ENCODE measurements at regions not wholly inside any gene's neighbourhood (a gene's known extent, or its start where the extent isn't known, plus 50 kb on each side); places are given as distances from the start of the nearest gene placed in this dataset.
"Not testable (repeated sequence)": the region's sequence is repeated elsewhere in the genome, so short reads cannot be mapped to it uniquely, and the experiment has no call there.

GRCh38 chr17:72379516-72379915 lies 258.7 kb downstream of the SOX9 start:
- H3K27ac ChIP-seq (ENCODE audit: low read depth, low read length) = no peak overlapping the region
- H3K4me1 ChIP-seq (ENCODE audit: control insufficient read depth in 3 of 3, insufficient read depth in 3 of 3, low read length in 3 of 3) = peaks cover 0 to 2% (median 2%) of the 10 kb centered on the region in 3 donors
- no peak overlapping the region for H3K4me3 ChIP-seq (ENCODE audit: low read length in 3 of 3)
- H3K36me3 ChIP-seq (ENCODE audit: control insufficient read depth in 3 of 3, insufficient read depth in 3 of 3, low read length in 3 of 3) = no peaks in the 10 kb centered on the region
- no peaks in the 10 kb centered on the region for H3K27me3 ChIP-seq (ENCODE audit: control insufficient read depth in 3 of 3, insufficient read depth in 3 of 3, low read length in 3 of 3)
- no peaks in the 10 kb centered on the region for H3K9me3 ChIP-seq (ENCODE audit: control insufficient read depth in 3 of 3, low read length in 3 of 3)
- no peak overlapping the region for H3K9ac ChIP-seq (ENCODE audit: low read depth in 1 of 3, low read length in 3 of 3)

- Histone ChIP-seq H3K9ac (ENCODE audit: low read depth in 1 of 3, low read length in 3 of 3) (no peak overlapping the region), H3K4me1 (ENCODE audit: control insufficient read depth in 3 of 3, insufficient read depth in 3 of 3, low read length in 3 of 3) (peaks cover 0 to 2% (median 0%) of the 10 kb centered on the region in 3 donors), H3K4me3 (ENCODE audit: low read length in 3 of 3) (no peak overlapping the region), H3K27me3 (ENCODE audit: control insufficient read depth in 3 of 3, insufficient read depth in 3 of 3, low read length in 3 of 3) (no peaks in the 10 kb centered on the region), H3K9me3 (ENCODE audit: control insufficient read depth in 3 of 3, low read length in 3 of 3) (no peaks in the 10 kb centered on the region), H3K27ac (ENCODE audit: low read depth, low read length) (no peak overlapping the region), H3K36me3 (ENCODE audit: control insufficient read depth in 3 of 3, insufficient read depth in 3 of 3, low read length in 3 of 3) (no peaks in the 10 kb centered on the region)
These were observed 259.3 kb downstream of the SOX9 start for GRCh38 chr17:72380120-72380519.

GRCh38 chr17:72380737-72381136 lies 259.9 kb downstream of the SOX9 start:
- Histone ChIP-seq H3K4me1 (ENCODE audit: control insufficient read depth in 3 of 3, insufficient read depth in 3 of 3, low read length in 3 of 3) (peaks cover 0 to 2% (median 0%) of the 10 kb centered on the region in 3 donors), H3K4me3 (ENCODE audit: low read length in 3 of 3) (no peak overlapping the region), H3K9ac (ENCODE audit: low read depth in 1 of 3, low read length in 3 of 3) (no peak overlapping the region), H3K27me3 (ENCODE audit: control insufficient read depth in 3 of 3, insufficient read depth in 3 of 3, low read length in 3 of 3) (no peaks in the 10 kb centered on the region), H3K36me3 (ENCODE audit: control insufficient read depth in 3 of 3, insufficient read depth in 3 of 3, low read length in 3 of 3) (no peaks in the 10 kb centered on the region), H3K27ac (ENCODE audit: low read depth, low read length) (no peak overlapping the region), H3K9me3 (ENCODE audit: control insufficient read depth in 3 of 3, low read length in 3 of 3) (no peaks in the 10 kb centered on the region)

GRCh38 chr17:72381597-72382397 lies 261.0 kb downstream of the SOX9 start:
- Histone ChIP-seq H3K27me3 (ENCODE audit: control insufficient read depth in 3 of 3, insufficient read depth in 3 of 3, low read length in 3 of 3) (no peaks in the 10 kb centered on the region), H3K4me1 (ENCODE audit: control insufficient read depth in 3 of 3, insufficient read depth in 3 of 3, low read length in 3 of 3) (peaks cover 0 to 2% (median 0%) of the 10 kb centered on the region in 3 donors), H3K36me3 (ENCODE audit: control insufficient read depth in 3 of 3, insufficient read depth in 3 of 3, low read length in 3 of 3) (no peaks in the 10 kb centered on the region), H3K9me3 (ENCODE audit: control insufficient read depth in 3 of 3, low read length in 3 of 3) (no peaks in the 10 kb centered on the region), H3K4me3 (ENCODE audit: low read length in 3 of 3) (no peak overlapping the region), H3K27ac (ENCODE audit: low read depth, low read length) (no peak overlapping the region), H3K9ac (ENCODE audit: low read depth in 1 of 3, low read length in 3 of 3) (no peak overlapping the region)

- H3K27ac ChIP-seq (ENCODE audit: low read depth, low read length) = no peak overlapping the region
- no peaks in the 10 kb centered on the region for H3K27me3 ChIP-seq (ENCODE audit: control insufficient read depth in 3 of 3, insufficient read depth in 3 of 3, low read length in 3 of 3)
- no peak overlapping the region for H3K4me3 ChIP-seq (ENCODE audit: low read length in 3 of 3)
- H3K9ac ChIP-seq (ENCODE audit: low read depth in 1 of 3, low read length in 3 of 3) = no peak overlapping the region
- H3K4me1 ChIP-seq (ENCODE audit: control insufficient read depth in 3 of 3, insufficient read depth in 3 of 3, low read length in 3 of 3) = no peaks in the 10 kb centered on the region
- no peaks in the 10 kb centered on the region for H3K9me3 ChIP-seq (ENCODE audit: control insufficient read depth in 3 of 3, low read length in 3 of 3)
- H3K36me3 ChIP-seq (ENCODE audit: control insufficient read depth in 3 of 3, insufficient read depth in 3 of 3, low read length in 3 of 3) = no peaks in the 10 kb centered on the region
These were observed 262.3 kb downstream of the SOX9 start for GRCh38 chr17:72382971-72383722.

GRCh38 chr17:72385475-72385874 lies 264.7 kb downstream of the SOX9 start:
- H3K9me3 ChIP-seq (ENCODE audit: control insufficient read depth in 3 of 3, low read length in 3 of 3) = no peaks in the 10 kb centered on the region
- no peak overlapping the region for H3K27ac ChIP-seq (ENCODE audit: low read depth, low read length)
- H3K27me3 ChIP-seq (ENCODE audit: control insufficient read depth in 3 of 3, insufficient read depth in 3 of 3, low read length in 3 of 3) = no peaks in the 10 kb centered on the region
- no peak overlapping the region for H3K4me3 ChIP-seq (ENCODE audit: low read length in 3 of 3)
- no peaks in the 10 kb centered on the region for H3K4me1 ChIP-seq (ENCODE audit: control insufficient read depth in 3 of 3, insufficient read depth in 3 of 3, low read length in 3 of 3)
- no peak overlapping the region for H3K9ac ChIP-seq (ENCODE audit: low read depth in 1 of 3, low read length in 3 of 3)
- no peaks in the 10 kb centered on the region for H3K36me3 ChIP-seq (ENCODE audit: control insufficient read depth in 3 of 3, insufficient read depth in 3 of 3, low read length in 3 of 3)

GRCh38 chr17:72386173-72386572 lies 265.4 kb downstream of the SOX9 start:
- not testable (repeated sequence) for H3K9me3 ChIP-seq (ENCODE audit: control insufficient read depth in 3 of 3, low read length in 3 of 3); H3K9ac ChIP-seq (ENCODE audit: low read depth in 1 of 3, low read length in 3 of 3); H3K4me3 ChIP-seq (ENCODE audit: low read length in 3 of 3); H3K27me3 ChIP-seq (ENCODE audit: control insufficient read depth in 3 of 3, insufficient read depth in 3 of 3, low read length in 3 of 3); H3K27ac ChIP-seq (ENCODE audit: low read depth, low read length); H3K4me1 ChIP-seq (ENCODE audit: control insufficient read depth in 3 of 3, insufficient read depth in 3 of 3, low read length in 3 of 3); H3K36me3 ChIP-seq (ENCODE audit: control insufficient read depth in 3 of 3, insufficient read depth in 3 of 3, low read length in 3 of 3)

- no peaks in the 10 kb centered on the region for H3K9me3 ChIP-seq (ENCODE audit: control insufficient read depth in 3 of 3, low read length in 3 of 3)
- H3K4me1 ChIP-seq (ENCODE audit: control insufficient read depth in 3 of 3, insufficient read depth in 3 of 3, low read length in 3 of 3) = no peaks in the 10 kb centered on the region
- no peak overlapping the region for H3K4me3 ChIP-seq (ENCODE audit: low read length in 3 of 3)
- peaks cover 0 to under 1% (median 0%) of the 10 kb centered on the region in 3 donors for H3K27me3 ChIP-seq (ENCODE audit: control insufficient read depth in 3 of 3, insufficient read depth in 3 of 3, low read length in 3 of 3)
- no peak overlapping the region for H3K9ac ChIP-seq (ENCODE audit: low read depth in 1 of 3, low read length in 3 of 3)
- H3K27ac ChIP-seq (ENCODE audit: low read depth, low read length) = no peak overlapping the region
- H3K36me3 ChIP-seq (ENCODE audit: control insufficient read depth in 3 of 3, insufficient read depth in 3 of 3, low read length in 3 of 3) = no peaks in the 10 kb centered on the region
These were observed 265.9 kb downstream of the SOX9 start for GRCh38 chr17:72386619-72387237.

GRCh38 chr17:72387487-72387886 lies 266.7 kb downstream of the SOX9 start:
- H3K4me3 ChIP-seq (ENCODE audit: low read length in 3 of 3) = no peak overlapping the region
- no peaks in the 10 kb centered on the region for H3K36me3 ChIP-seq (ENCODE audit: control insufficient read depth in 3 of 3, insufficient read depth in 3 of 3, low read length in 3 of 3)
- H3K27ac ChIP-seq (ENCODE audit: low read depth, low read length) = no peak overlapping the region
- no peaks in the 10 kb centered on the region for H3K9me3 ChIP-seq (ENCODE audit: control insufficient read depth in 3 of 3, low read length in 3 of 3)
- H3K27me3 ChIP-seq (ENCODE audit: control insufficient read depth in 3 of 3, insufficient read depth in 3 of 3, low read length in 3 of 3) = peaks cover 0 to 2% (median 2%) of the 10 kb centered on the region in 3 donors
- H3K4me1 ChIP-seq (ENCODE audit: control insufficient read depth in 3 of 3, insufficient read depth in 3 of 3, low read length in 3 of 3) = no peaks in the 10 kb centered on the region
- H3K9ac ChIP-seq (ENCODE audit: low read depth in 1 of 3, low read length in 3 of 3) = no peak overlapping the region

GRCh38 chr17:72387969-72388368 lies 267.1 kb downstream of the SOX9 start:
- Histone ChIP-seq H3K27ac (ENCODE audit: low read depth, low read length) (no peak overlapping the region), H3K27me3 (ENCODE audit: control insufficient read depth in 3 of 3, insufficient read depth in 3 of 3, low read length in 3 of 3) (peaks cover 0 to 2% (median 2%) of the 10 kb centered on the region in 3 donors), H3K4me1 (ENCODE audit: control insufficient read depth in 3 of 3, insufficient read depth in 3 of 3, low read length in 3 of 3) (no peaks in the 10 kb centered on the region), H3K4me3 (ENCODE audit: low read length in 3 of 3) (no peak overlapping the region), H3K9ac (ENCODE audit: low read depth in 1 of 3, low read length in 3 of 3) (no peak overlapping the region), H3K9me3 (ENCODE audit: control insufficient read depth in 3 of 3, low read length in 3 of 3) (no peaks in the 10 kb centered on the region), H3K36me3 (ENCODE audit: control insufficient read depth in 3 of 3, insufficient read depth in 3 of 3, low read length in 3 of 3) (no peaks in the 10 kb centered on the region)

Measured in skeletal muscle tissue (tissue), 3 donors.